Spleen (tissue), 11 donors: ENCODE measurements at regions not wholly inside any gene's neighbourhood (a gene's known extent, or its start where the extent isn't known, plus 50 kb on each side); places are given as distances from the start of the nearest gene placed in this dataset.

Experiments
- DNase-seq: peaks from one replicate; pipeline ENCODE4 v3.0.0-alpha.2; 2020
- H3K27ac ChIP-seq, 8 donors: fragments of 200-600 bp; sonication (generic) in 7 of 8; 1 replicate in 4 of 8; 2 replicates in 4 of 8; pipeline versions ENCODE4 v1.5.0 to v1.8.0; 2016 to 2021; ENCODE audit warnings: inconsistent platforms in 4 of 8, mild to moderate bottlenecking in 4 of 8, moderate library complexity in 1 of 8
- H3K27me3 ChIP-seq, 7 donors: fragments of 200-600 bp; sonication (generic) in 6 of 7; replicated peaks in 1 of 7; 1 replicate in 4 of 7; 2 replicates in 3 of 7; pipeline versions ENCODE4 v1.5.0 to v1.8.0; 2016 to 2021; ENCODE audit warnings: inconsistent platforms in 3 of 7, mild to moderate bottlenecking in 1 of 7
- H3K36me3 ChIP-seq, 6 donors: fragments of 200-600 bp; sonication (generic) in 5 of 6; 1 replicate in 4 of 6; 2 replicates in 2 of 6; pipeline versions ENCODE4 v1.5.0 to v1.8.0; 2016 to 2021; ENCODE audit warnings: inconsistent platforms in 2 of 6
- H3K4me1 ChIP-seq, 6 donors: fragments of 200-600 bp; sonication (generic) in 5 of 6; 1 replicate in 3 of 6; 2 replicates in 3 of 6; pipeline versions ENCODE4 v1.5.0 to v1.8.0; 2016 to 2021; ENCODE audit warnings: inconsistent platforms in 3 of 6
- H3K4me3 ChIP-seq, 8 donors: fragments of 200-600 bp; sonication (generic) in 7 of 8; 1 replicate in 4 of 8; 2 replicates in 4 of 8; pipeline versions ENCODE4 v1.5.0 to v1.8.0; 2016 to 2021; ENCODE audit warnings: inconsistent platforms in 4 of 8, mild to moderate bottlenecking in 4 of 8, moderate library complexity in 2 of 8
- H3K9me3 ChIP-seq, 8 donors: fragments of 200-600 bp; sonication (generic) in 7 of 8; 1 replicate in 4 of 8; 2 replicates in 4 of 8; pipeline versions ENCODE4 v1.5.0 to v1.8.0; 2016 to 2021; ENCODE audit warnings: inconsistent platforms in 4 of 8
- POLR2A ChIP-seq, 3 donors: fragments of 450-650 bp; IDR thresholded peaks; one replicate each; pipeline ENCODE4 v1.5.1; 2017; ENCODE audit warnings: antibody characterized with exemption in 3 of 3, mild to moderate bottlenecking in 1 of 3
- POLR2AphosphoS5 ChIP-seq, 3 donors: sonication (generic); formaldehyde crosslinking; IDR thresholded peaks; one replicate each; pipeline ENCODE4 v1.5.1; 2017; ENCODE audit warnings: antibody characterized with exemption in 3 of 3
- WGBS, 5 donors: extraction: QIAGEN DNeasy Blood & Tissue Kit in 3 of 5; methylation state at CpG; one replicate each; pipeline versions ENCODE4 v1.1.5 to v1.1.7; 2013 to 2018; 5-methylcytosine and 5-hydroxymethylcytosine counted together
- intact Hi-C: fragments of 100-400 bp; cut with DNase I; formaldehyde crosslinking; loops from one replicate; pipeline ENCODE4 v1.15.0; 2023; ENCODE audit warnings: low total_unique reads
- TF ChIP-seq, protein P1 (sequence below), 11 experiments: fragments of 200-600 bp in 7 of 11; fragments of 450-650 bp in 4 of 11; sonication (generic) in 4 of 11; IDR thresholded peaks in 8 of 11; conservative IDR thresholded peaks in 3 of 11; 1 replicate in 7 of 11; 2 replicates in 4 of 11; pipeline versions ENCODE4 v1.4.0 to v1.8.0; 2016 to 2021; ENCODE audit warnings: antibody characterized with exemption in 11 of 11, inconsistent platforms in 4 of 11, mild to moderate bottlenecking in 1 of 11
- donor health status: healthy with polysubstance abuse.
- donor health status: DM: no; HTN: no; CAD: no; lungs with moderate emphysema.
- donor health status: DM: no; HTN: no; CAD: no.
- donor health status: Bipolar disorder and iron deficiency.
- donor health status: healthy.
- donor health status: DM: no; HTN: no; CAD: no.
- donor health status: DM: yes; HTN: yes; CAD: no.

GRCh38 chr21:21969211-21969610, 971.0 kb downstream of the NCAM2 start:
- intact Hi-C loops: no loop called here
- Histone ChIP-seq H3K36me3 (no peaks in the 10 kb centered on the region), H3K4me3 (no peak overlapping the region), H3K27ac (no peak overlapping the region), H3K4me1 (no peaks in the 10 kb centered on the region), H3K27me3 (no peaks in the 10 kb centered on the region), H3K9me3 (peaks cover 3 to 37% (median 21%) of the 10 kb centered on the region in 8 donors)
- TF ChIP-seq, protein P1, sequence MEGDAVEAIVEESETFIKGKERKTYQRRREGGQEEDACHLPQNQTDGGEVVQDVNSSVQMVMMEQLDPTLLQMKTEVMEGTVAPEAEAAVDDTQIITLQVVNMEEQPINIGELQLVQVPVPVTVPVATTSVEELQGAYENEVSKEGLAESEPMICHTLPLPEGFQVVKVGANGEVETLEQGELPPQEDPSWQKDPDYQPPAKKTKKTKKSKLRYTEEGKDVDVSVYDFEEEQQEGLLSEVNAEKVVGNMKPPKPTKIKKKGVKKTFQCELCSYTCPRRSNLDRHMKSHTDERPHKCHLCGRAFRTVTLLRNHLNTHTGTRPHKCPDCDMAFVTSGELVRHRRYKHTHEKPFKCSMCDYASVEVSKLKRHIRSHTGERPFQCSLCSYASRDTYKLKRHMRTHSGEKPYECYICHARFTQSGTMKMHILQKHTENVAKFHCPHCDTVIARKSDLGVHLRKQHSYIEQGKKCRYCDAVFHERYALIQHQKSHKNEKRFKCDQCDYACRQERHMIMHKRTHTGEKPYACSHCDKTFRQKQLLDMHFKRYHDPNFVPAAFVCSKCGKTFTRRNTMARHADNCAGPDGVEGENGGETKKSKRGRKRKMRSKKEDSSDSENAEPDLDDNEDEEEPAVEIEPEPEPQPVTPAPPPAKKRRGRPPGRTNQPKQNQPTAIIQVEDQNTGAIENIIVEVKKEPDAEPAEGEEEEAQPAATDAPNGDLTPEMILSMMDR (IDR thresholded peaks at IDR 0.05 in 8 of 11, conservative IDR thresholded peaks at IDR 0.05 in 3 of 11): no peak
- no peak for TF ChIP-seq POLR2A (IDR thresholded peaks at IDR 0.05)
- no peak for TF ChIP-seq POLR2AphosphoS5 (IDR thresholded peaks at IDR 0.05)
- DNase-seq: no peak
- WGBS, 5 donors: 40 to 51% (median 50%) methylated on average over 2 of the region's 2 CpGs

DNA sequence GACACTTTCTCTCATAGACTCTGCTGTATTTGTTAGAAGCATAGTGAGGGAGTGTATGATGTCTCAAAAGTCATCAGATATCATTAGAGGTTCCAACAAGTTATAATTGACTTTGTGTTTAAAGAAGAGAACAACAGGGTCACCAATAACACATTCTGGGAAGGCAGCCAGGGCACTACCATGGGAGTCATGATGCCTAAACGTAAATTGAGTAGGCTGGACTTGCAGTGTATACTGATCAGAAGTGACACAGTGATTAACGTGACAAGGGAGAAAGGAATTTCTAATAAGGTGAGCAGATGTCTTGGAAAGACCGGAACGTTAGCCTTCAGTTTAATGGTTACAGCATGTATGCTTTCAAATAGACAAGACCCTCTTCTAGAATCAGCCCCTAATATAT, 973.2 kb downstream of the NCAM2 start:
- Histone ChIP-seq H3K36me3 (no peaks in the 10 kb centered on the region), H3K4me1 (no peaks in the 10 kb centered on the region), H3K27me3 (no peaks in the 10 kb centered on the region), H3K4me3 (no peak overlapping the region), H3K27ac (no peak overlapping the region), H3K9me3 (peaks cover 0 to 15% (median 4%) of the 10 kb centered on the region in 8 donors)
- intact Hi-C loops: no loop called here
- DNase-seq: no peak
- WGBS, 5 donors: 55 to 83% (median 69%) methylated on average over 4 of the region's 4 CpGs
- TF ChIP-seq POLR2AphosphoS5 (IDR thresholded peaks at IDR 0.05) (no peak), POLR2A (IDR thresholded peaks at IDR 0.05) (no peak)
- TF ChIP-seq, protein P1 (IDR thresholded peaks at IDR 0.05 in 8 of 11, conservative IDR thresholded peaks at IDR 0.05 in 3 of 11): no peak

GRCh38 chr21:21973806-21974205, 975.6 kb downstream of the NCAM2 start:
- no peak for DNase-seq
- WGBS, 5 donors: 60 to 82% (median 69%) methylated on average over 5 of the region's 5 CpGs
- TF ChIP-seq POLR2A (IDR thresholded peaks at IDR 0.05) (no peak), POLR2AphosphoS5 (IDR thresholded peaks at IDR 0.05) (no peak)
- TF ChIP-seq, protein P1 (IDR thresholded peaks at IDR 0.05 in 8 of 11, conservative IDR thresholded peaks at IDR 0.05 in 3 of 11): no peak
- Histone ChIP-seq H3K27ac (no peak overlapping the region), H3K27me3 (no peaks in the 10 kb centered on the region), H3K9me3 (peaks cover 0 to 5% (median 0%) of the 10 kb centered on the region in 8 donors), H3K4me1 (no peaks in the 10 kb centered on the region), H3K4me3 (no peak overlapping the region), H3K36me3 (no peaks in the 10 kb centered on the region)
- intact Hi-C loops: no loop called here

GRCh38 chr21:21996891-21997290, 998.7 kb downstream of the NCAM2 start:
- Histone ChIP-seq H3K27me3 (no peaks in the 10 kb centered on the region), H3K27ac (no peak overlapping the region), H3K4me3 (no peak overlapping the region), H3K4me1 (no peaks in the 10 kb centered on the region), H3K36me3 (no peaks in the 10 kb centered on the region), H3K9me3 (peaks cover 0 to 48% (median 18%) of the 10 kb centered on the region in 8 donors)
- no peak for DNase-seq
- intact Hi-C loops: no loop called here
- no peak for TF ChIP-seq POLR2AphosphoS5 (IDR thresholded peaks at IDR 0.05)
- WGBS, 5 donors: 80 to 91% (median 88%) methylated on average over 3 of the region's 3 CpGs
